HG02642 (cell line): ENCODE measurements at regions not wholly inside any gene's neighbourhood (a gene's known extent, or its start where the extent isn't known, plus 50 kb on each side); places are given as distances from the start of the nearest gene placed in this dataset.
"Not testable (repeated sequence)": the region's sequence is repeated elsewhere in the genome, so short reads cannot be mapped to it uniquely, and the experiment has no call there.

Experiments used
- ATAC-seq: cut with Tn5 transposase; IDR thresholded peaks from one replicate; pipeline ENCODE4 v1.9.1; 2021; ENCODE audit warnings: mild to moderate bottlenecking; ENCODE audit not compliant: unreplicated experiment, poor library complexity

- ATAC-seq = no peak
These were observed 513.2 kb upstream of the MAN1A1 start for GRCh38 chr6:119862719-119863118.

GRCh38 chr6:119858901-119859300, 509.3 kb upstream of the MAN1A1 start:
- ATAC-seq = no peak

- no peak for ATAC-seq
These were observed 506.6 kb upstream of the MAN1A1 start for GRCh38 chr6:119856136-119856535.

- no peak for ATAC-seq
These were observed 499.1 kb upstream of the MAN1A1 start for GRCh38 chr6:119848696-119849095.

- no peak for ATAC-seq
These were observed 495.6 kb upstream of the MAN1A1 start for GRCh38 chr6:119845161-119845560.

- ATAC-seq = no peak
These were observed 494.8 kb upstream of the MAN1A1 start for GRCh38 chr6:119844387-119844786.

- no peak for ATAC-seq
These were observed 492.6 kb upstream of the MAN1A1 start for GRCh38 chr6:119842191-119842590.

GRCh38 chr6:119838043-119838442, 488.5 kb upstream of the MAN1A1 start:
- ATAC-seq = no peak

- no peak for ATAC-seq
These were observed 484.9 kb upstream of the MAN1A1 start for GRCh38 chr6:119834418-119834817.

GRCh38 chr6:119832411-119832810, 482.9 kb upstream of the MAN1A1 start:
- no peak for ATAC-seq

- no peak for ATAC-seq
These were observed 481.1 kb upstream of the MAN1A1 start for GRCh38 chr6:119830494-119831295.

GRCh38 chr6:119830069-119830468, 480.5 kb upstream of the MAN1A1 start:
- ATAC-seq = no peak

- ATAC-seq = not testable (repeated sequence)
These were observed 479.9 kb upstream of the MAN1A1 start for GRCh38 chr6:119829499-119829898.

- ATAC-seq = no peak
These were observed 479.4 kb upstream of the MAN1A1 start for GRCh38 chr6:119829006-119829405.

GRCh38 chr6:119821380-119821779, 471.8 kb upstream of the MAN1A1 start:
- no peak for ATAC-seq

GRCh38 chr6:119818876-119819275, 469.3 kb upstream of the MAN1A1 start:
- no peak for ATAC-seq

GRCh38 chr6:119814609-119815400, 465.2 kb upstream of the MAN1A1 start:
- no peak for ATAC-seq

- no peak for ATAC-seq
These were observed 452.9 kb upstream of the MAN1A1 start for GRCh38 chr6:119802464-119802863.

- no peak for ATAC-seq
These were observed 451.5 kb upstream of the MAN1A1 start for GRCh38 chr6:119801056-119801455.

- no peak for ATAC-seq
These were observed 451.0 kb upstream of the MAN1A1 start for GRCh38 chr6:119800526-119800925.
